RPMI8226 (cell line): ENCODE measurements at regions not wholly inside any gene's neighbourhood (a gene's known extent, or its start where the extent isn't known, plus 50 kb on each side); places are given as distances from the start of the nearest gene placed in this dataset.
"Not testable (repeated sequence)": the region's sequence is repeated elsewhere in the genome, so short reads cannot be mapped to it uniquely, and the experiment has no call there.

Experiments
- DNase-seq: peaks from one replicate; pipeline ENCODE4 v3.0.0-alpha.2; 2015

- DNase-seq = no peak
Measured at GRCh38 chr15:25171111-25171811, 216.5 kb downstream of the SNRPN start.

DNA sequence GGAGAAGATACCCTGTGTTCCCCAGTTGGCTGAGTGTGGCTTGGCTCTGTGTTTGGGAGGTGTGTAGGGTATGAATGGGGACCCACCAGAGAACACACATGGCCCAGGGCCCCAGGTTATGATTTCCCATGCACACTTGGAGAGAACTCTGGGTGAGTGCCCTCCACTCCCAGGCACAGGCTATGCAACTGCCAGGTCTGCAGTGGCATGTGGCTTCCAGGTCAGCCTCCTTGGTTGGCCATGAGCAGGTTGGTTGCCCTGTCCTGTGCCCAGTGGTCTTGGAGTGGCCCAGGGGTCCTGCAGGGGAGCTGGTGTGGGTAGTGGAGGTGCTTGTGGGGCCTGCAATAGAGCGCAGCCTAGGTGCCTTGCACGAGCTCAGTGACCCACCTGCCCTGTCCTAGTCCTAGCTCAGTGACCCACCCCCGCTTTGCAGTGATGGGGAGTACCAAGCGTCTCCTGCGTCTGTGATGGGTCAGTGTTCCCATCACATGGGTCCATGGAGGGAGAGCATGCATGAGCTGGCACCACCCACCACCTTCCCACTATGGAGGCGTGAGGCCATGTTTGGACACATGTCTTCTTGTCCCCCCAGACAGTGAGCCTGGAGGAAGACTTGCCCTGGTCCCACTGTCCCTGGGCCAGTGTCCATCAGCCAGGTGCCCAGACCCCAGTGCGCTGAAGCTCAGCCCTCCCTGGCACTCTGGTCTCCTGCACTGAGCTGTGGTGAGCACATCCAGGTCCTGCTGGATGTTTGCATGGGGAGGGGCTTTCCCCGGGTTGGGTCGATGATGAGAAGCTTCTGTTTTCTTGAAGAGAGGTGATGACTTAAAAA, 217.3 kb downstream of the SNRPN start:
- DNase-seq = no peak

DNA sequence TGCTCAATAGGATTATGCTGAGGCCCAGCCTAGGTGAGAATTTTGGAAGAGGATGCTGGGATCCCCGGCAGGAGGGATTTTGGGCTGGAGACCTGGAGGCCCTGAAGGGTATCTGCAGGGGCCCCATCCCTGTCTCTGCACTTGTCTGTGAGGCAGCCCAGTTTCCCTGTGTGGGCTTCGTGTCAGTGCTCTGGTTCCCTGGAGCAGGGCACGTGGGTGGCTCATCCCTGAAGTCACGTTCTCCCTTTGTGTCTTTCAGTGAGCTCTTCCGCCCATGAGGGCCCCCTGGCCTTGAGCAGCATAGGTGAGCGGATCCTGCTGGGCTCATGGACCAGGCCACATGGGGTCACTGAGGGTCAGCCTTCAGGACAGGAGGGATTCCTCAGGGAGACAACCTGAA, 217.9 kb downstream of the SNRPN start:
- no peak for DNase-seq

GRCh38 chr15:25173241-25174028, 218.6 kb downstream of the SNRPN start:
- no peak for DNase-seq

DNA sequence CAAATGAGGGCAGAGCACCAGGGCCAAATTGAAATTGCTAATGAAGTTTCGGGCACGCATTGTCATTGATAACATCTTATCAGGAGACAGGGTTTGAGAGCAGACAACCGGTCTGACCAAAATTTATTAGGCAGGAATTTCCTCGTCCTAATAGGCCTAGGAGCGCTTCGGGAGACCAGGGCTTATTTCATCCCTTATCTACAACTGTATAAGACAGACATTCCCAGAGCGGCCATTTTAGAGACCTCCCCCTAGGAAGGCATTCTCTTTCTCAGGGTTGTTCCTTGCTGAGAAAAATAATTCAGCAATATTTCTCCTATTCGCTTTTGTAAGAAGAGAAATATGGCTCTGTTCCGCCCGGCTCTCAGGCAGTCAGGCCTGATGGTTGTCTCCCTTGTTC, 219.4 kb downstream of the SNRPN start:
- not testable (repeated sequence) for DNase-seq

GRCh38 chr15:25175033-25175788, 220.4 kb downstream of the SNRPN start:
- DNase-seq = no peak

DNA sequence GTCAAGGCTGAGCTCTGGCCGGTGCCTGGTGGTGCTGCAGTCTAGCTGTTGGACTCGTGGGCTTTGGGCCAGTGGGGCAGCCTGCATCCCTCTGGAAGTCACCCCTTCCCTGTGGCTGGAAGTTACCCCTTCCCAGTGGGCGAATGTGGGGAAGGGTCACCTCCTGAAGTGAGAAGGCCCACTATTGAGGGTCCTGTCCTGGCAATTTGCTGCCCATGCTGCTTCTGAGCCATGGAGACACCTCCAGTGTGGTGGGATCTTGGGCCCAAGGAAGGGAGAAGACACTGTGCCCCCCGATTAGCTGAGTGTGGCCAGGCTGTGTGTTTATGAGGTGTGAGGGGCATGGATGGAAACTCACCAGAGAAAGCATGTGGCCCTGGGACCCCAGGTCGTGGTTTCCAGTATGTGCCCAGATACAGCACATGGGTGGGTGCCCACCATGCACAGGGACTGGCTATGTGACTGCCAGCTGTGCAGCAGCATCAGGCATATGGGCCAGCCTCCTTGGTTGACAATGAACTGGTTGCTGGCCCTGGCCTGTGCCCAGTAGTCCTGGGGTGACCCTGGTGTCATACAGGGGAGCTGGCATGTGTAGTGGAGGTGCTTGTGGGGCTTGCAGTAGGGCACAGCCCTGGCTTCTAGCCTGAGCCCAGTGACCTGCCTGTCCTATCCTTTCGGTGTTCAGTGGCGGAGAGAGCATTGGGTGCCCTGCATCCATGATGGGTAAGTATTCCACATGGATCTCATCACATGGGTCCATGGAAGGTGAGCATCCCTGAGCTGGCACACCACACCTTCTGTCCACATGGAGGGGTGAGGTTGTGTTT, 221.2 kb downstream of the SNRPN start:
- no peak for DNase-seq

- no peak for DNase-seq
Measured at GRCh38 chr15:25176616-25176923, 221.8 kb downstream of the SNRPN start.

DNA sequence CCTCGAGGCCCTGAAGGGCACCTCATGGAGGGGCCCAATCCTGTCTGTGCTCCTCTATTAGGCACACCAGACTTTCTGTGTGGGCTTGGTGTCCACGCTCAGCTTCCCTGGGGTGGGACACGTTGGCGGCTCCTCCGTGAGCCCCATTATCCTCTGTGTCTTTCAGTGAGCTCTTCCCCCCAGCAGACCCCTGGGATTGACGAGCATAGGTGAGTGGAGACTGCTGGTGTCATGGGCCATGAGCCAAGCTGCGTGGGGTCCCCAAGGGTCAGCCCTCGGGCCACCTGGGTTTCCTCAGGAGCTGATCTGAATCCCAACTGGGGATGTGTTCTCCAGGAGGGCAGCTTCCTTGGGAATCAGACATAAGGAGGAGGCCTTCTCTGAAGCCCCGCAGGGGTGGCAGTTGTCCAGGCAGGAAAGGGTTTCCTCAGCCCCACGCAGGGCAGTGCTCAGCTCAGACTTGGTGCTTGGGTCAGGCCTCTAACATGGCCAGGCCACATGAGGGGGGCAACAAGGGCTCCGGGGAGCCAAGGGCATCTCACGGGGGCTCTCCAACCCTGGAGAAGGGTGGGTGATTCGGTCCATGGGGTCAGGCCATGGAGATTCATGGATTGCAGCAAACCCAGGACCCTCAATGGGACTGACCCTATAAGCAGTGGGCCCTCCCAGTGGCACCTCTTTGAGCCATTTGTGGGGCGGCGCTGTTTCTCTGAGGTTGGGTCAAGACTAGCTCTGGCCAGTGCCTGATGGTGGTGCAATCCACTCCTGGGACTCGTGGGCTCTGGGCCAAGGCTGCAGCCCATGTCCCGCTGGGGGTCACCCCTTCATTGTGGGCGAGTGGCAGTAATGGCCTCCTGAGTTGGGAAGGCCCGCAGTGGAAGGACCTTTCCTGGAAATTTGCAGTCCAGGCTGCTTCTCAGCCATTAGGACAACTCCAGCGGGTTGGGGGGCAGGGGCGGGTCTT, 222.5 kb downstream of the SNRPN start:
- no peak for DNase-seq

GRCh38 chr15:25177955-25178801, 223.4 kb downstream of the SNRPN start:
- no peak for DNase-seq

DNA sequence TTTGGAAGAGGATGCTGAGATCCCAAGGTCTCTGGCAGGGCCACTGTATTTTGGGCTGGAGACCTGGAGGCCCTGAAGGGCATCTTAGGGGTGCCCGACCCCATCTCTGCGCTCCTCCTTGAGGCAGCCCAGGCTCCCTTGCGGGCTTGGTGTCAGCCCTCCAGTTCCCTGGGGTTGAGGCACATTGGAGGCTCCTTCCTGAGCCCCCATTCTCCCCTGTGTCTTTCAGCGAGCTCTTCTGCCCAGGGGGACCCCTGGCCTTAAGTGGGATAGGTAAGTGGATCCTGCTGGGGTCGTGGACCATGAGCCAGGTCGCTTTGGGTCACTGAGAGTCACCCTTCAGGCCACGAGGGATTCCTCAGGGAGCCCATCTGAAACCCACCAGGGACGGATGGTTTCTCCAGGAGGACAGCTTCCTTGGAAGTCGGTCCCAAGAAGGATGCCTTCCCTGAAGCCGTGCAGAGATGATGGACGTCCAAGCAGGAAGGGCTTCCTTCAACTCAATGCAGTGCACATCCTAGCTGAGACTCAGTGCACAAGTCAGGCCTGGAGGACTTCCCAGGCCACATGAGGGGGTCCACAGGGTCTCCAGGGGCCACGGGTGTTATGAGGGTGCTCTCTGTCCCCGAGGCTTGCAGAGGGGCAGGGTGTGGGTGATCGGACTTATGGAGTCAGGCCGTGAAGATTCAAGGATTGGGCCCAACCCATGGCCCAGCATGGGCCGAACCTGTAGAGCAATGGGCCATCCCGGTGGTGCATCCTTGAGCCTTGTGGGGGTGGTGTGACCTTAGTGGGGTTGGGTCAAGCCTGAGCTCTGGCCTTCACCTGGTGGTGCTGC, 224.3 kb downstream of the SNRPN start:
- DNase-seq = no peak

GRCh38 chr15:25179673-25180511, 225.1 kb downstream of the SNRPN start:
- DNase-seq = no peak

GRCh38 chr15:25180606-25181292, 226.0 kb downstream of the SNRPN start:
- DNase-seq = no peak

- DNase-seq = no peak
Measured at GRCh38 chr15:25181293-25182097, 226.7 kb downstream of the SNRPN start.

- DNase-seq = no peak
Measured at GRCh38 chr15:25182098-25182478, 227.3 kb downstream of the SNRPN start.

- DNase-seq = no peak
Measured at GRCh38 chr15:25182736-25183445, 228.1 kb downstream of the SNRPN start.
